Thyroid gland (tissue), 4 donors: ENCODE measurements at regions not wholly inside any gene's neighbourhood (a gene's known extent, or its start where the extent isn't known, plus 50 kb on each side); places are given as distances from the start of the nearest gene placed in this dataset.

ENCODE experiments used
- CTCF ChIP-seq, 6 experiments: fragments of 200-600 bp in 3 of 6; fragments of 450-650 bp in 3 of 6; sonication (generic) in 3 of 6; IDR thresholded peaks; one replicate each; pipeline ENCODE4 v1.5.1; 2016 to 2019; ENCODE audit warnings: antibody characterized with exemption in 6 of 6, mild to moderate bottlenecking in 2 of 6, inconsistent platforms in 1 of 6, moderate library complexity in 1 of 6
- POLR2A ChIP-seq, 2 donors: fragments of 450-650 bp; IDR thresholded peaks; one replicate each; pipeline ENCODE4 v1.6.1; 2017; ENCODE audit warnings: antibody characterized with exemption in 2 of 2, mild to moderate bottlenecking in 2 of 2, moderate library complexity in 1 of 2

GRCh38 chr14:94706133-94706532 is 63.8 kb downstream of the GSC start:
- no peak for TF ChIP-seq CTCF (IDR thresholded peaks at IDR 0.05)
- TF ChIP-seq POLR2A (IDR thresholded peaks at IDR 0.05), result no peak
